SK-N-MC (cell line): ENCODE measurements at regions not wholly inside any gene's neighbourhood (a gene's known extent, or its start where the extent isn't known, plus 50 kb on each side); places are given as distances from the start of the nearest gene placed in this dataset.

ENCODE experiments used
- DNase-seq: peaks from one replicate; pipeline ENCODE4 v3.0.0-alpha.2; 2011; ENCODE audit warnings: low read depth, low spot score
- H3K27ac ChIP-seq: fragments of 200-600 bp; sonication (generic); 2 replicates; pipeline ENCODE4 v1.5.1; 2016; ENCODE audit warnings: mixed run types
- H3K36me3 ChIP-seq: fragments of 200-600 bp; sonication (generic); 2 replicates; pipeline ENCODE4 v1.6.1; 2017; ENCODE audit warnings: antibody characterized with exemption, low read length, mixed read lengths; ENCODE audit not compliant: insufficient read depth
- H3K4me3 ChIP-seq: fragments of 200-600 bp; sonication (generic); 2 replicates; pipeline ENCODE4 v1.5.1; 2016
- H3K9ac ChIP-seq: fragments of 200-600 bp; sonication (generic); 2 replicates; pipeline ENCODE4 v1.8.0; 2017; ENCODE audit warnings: mixed run types, mixed read lengths; ENCODE audit not compliant: insufficient read length
- H3K9me3 ChIP-seq: fragments of 200-600 bp; sonication (generic); 2 replicates; pipeline ENCODE4 v1.6.1; 2017; ENCODE audit warnings: low read depth, mild to moderate bottlenecking, antibody characterized with exemption, low read length, moderate library complexity, mixed read lengths
- EZH2 ChIP-seq: fragments of 200-600 bp; sonication (generic); IDR thresholded peaks from one replicate; pipeline ENCODE4 v1.6.1; 2017; ENCODE audit warnings: antibody characterized with exemption
- FOXP2 ChIP-seq: optimal IDR thresholded peaks from 2 replicates; pipeline ENCODE3; 2011; ENCODE audit warnings: mild to moderate bottlenecking, moderate library complexity; ENCODE audit not compliant: insufficient read depth; ENCODE audit errors: extremely low read length, control extremely low read depth
- POLR2AphosphoS5 ChIP-seq: IDR thresholded peaks from 2 replicates; pipeline ENCODE4 v1.6.1; 2012; ENCODE audit warnings: mild to moderate bottlenecking, low read depth, low read length, borderline replicate concordance

DNA sequence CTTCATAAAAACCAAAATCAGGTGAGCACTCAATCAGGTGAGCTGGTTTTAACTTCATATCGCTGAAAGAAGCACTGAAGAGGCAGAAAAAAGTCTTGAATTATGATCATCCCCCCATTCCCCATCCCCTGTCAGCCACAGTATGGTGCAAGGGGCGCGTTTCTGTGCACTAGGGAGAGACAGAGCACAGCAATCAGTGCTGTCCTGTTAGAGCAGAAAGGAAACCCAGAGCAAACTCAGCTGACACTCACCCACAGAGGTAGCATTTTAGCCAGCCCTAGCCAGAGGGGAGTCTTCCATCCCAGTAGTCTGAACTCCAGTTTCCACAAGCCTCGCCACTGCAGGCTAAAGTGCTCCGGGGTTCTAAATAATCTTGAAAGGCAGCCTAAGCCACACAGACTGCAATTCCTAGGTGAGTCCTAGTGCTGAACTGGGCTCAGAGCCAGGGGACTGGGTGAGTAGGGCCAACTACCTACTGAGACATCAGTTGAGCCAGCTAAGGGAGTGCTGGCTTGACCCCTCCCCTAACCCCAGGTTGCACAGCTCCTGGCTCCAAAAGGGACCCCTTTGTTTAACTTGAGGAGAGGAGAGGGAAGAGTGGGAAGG lies 1352.6 kb upstream of the GJE1 start:
- H3K9ac ChIP-seq: no peak overlapping the region
- no peaks in the 10 kb centered on the region for H3K36me3 ChIP-seq
- no peak overlapping the region for H3K4me3 ChIP-seq
- no peak for DNase-seq
- no peak overlapping the region for H3K27ac ChIP-seq
- TF ChIP-seq FOXP2: no peak
- TF ChIP-seq EZH2: no peak
- no peaks in the 10 kb centered on the region; the same call in 1 of the 2 replicates for H3K9me3 ChIP-seq

DNA sequence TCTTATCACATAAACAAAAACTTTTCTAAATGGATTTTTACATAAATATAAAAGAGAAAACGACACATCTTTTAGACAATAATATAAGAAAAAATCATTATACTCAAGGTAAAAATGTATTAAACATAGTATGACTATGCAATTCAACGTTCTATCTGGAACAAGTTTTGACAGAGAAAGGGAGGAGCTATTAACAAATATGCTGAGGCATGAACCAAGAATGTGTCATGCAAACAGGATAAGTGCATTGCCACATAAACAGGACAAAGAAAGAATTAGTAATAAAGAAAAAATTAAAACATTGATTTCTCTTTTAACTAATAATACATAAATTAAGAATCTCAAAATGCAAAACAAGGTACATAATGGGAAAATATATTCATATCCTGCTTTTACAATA lies 1353.4 kb upstream of the GJE1 start:
- Histone ChIP-seq H3K27ac (no peak overlapping the region), H3K9me3 (no peaks in the 10 kb centered on the region; the same call in 1 of the 2 replicates), H3K4me3 (no peak overlapping the region), H3K9ac (no peak overlapping the region), H3K36me3 (no peaks in the 10 kb centered on the region)
- TF ChIP-seq FOXP2: no peak
- TF ChIP-seq POLR2AphosphoS5: no peak
- no peak for TF ChIP-seq EZH2
- no peak for DNase-seq

DNA sequence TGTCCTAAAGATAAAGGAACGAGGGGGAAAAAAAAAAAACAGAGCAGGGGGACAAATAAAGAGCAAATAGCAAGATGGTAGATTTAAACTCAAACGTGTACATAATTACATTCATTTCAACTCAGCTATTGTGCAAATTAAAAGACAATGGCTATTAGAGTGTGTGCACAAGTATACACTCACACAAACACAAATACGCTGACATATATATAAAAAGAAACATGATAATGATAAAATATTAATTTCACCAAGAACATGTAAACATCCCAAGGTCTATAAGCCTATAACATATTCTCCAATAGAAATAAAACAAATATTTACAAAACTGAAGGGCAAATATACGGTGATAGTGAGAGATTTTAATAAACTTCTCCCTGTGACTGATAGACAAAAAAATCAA lies 1354.9 kb upstream of the GJE1 start:
- Histone ChIP-seq H3K9ac (no peak overlapping the region), H3K4me3 (no peak overlapping the region), H3K36me3 (no peaks in the 10 kb centered on the region), H3K9me3 (no peaks in the 10 kb centered on the region; the same call in 1 of the 2 replicates), H3K27ac (no peak overlapping the region)
- TF ChIP-seq FOXP2: no peak
- TF ChIP-seq EZH2: no peak
- TF ChIP-seq POLR2AphosphoS5: no peak
- no peak for DNase-seq

DNA sequence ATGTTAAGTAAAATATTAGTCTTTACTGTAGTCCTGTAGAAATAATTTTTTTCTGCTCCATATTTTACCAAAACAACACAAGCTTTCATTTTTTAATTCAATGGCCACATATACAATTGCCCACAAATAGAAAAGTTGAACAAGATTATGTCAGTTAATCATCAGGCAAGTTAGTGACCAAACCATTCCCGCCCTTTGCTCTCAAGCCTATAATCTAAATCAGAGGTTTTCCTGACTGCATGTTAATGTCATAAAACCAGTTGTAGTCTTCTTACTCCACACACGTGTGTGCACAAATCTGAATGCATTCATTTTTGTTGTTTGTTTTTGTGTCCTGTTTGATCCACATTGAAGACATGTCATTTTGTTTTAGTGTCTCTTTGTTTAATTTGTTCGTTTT lies 1357.7 kb upstream of the GJE1 start:
- Histone ChIP-seq H3K4me3 (no peak overlapping the region), H3K9me3 (no peaks in the 10 kb centered on the region; the same call in 1 of the 2 replicates), H3K27ac (no peak overlapping the region), H3K9ac (no peak overlapping the region), H3K36me3 (no peaks in the 10 kb centered on the region)
- TF ChIP-seq POLR2AphosphoS5: no peak
- no peak for TF ChIP-seq EZH2
- no peak for TF ChIP-seq FOXP2
- DNase-seq: no peak

DNA sequence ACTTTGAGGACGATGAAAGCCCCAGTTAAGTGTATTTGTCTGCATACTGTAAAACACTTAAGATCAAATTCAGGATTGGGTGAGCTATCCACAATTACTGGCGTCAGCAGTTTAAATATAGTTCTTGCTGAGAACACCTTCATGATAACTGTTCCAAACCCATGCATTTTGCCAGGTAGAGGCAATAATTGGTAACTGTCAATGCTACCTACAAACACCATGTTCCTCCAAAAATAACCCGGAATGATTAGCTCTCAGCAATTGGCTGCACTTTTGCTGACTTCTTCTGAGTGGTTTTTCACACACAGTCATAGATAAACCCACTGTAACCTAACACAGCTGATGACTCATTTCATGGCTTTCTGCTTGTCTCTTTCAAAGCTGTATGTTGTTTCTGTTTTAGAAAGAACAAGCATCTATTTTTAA lies 1358.6 kb upstream of the GJE1 start:
- Histone ChIP-seq H3K27ac (no peak overlapping the region), H3K36me3 (no peaks in the 10 kb centered on the region), H3K9ac (no peak overlapping the region), H3K4me3 (no peak overlapping the region), H3K9me3 (no peaks in the 10 kb centered on the region; the same call in 1 of the 2 replicates)
- no peak for DNase-seq
- TF ChIP-seq FOXP2 (no peak), POLR2AphosphoS5 (no peak), EZH2 (no peak)

DNA sequence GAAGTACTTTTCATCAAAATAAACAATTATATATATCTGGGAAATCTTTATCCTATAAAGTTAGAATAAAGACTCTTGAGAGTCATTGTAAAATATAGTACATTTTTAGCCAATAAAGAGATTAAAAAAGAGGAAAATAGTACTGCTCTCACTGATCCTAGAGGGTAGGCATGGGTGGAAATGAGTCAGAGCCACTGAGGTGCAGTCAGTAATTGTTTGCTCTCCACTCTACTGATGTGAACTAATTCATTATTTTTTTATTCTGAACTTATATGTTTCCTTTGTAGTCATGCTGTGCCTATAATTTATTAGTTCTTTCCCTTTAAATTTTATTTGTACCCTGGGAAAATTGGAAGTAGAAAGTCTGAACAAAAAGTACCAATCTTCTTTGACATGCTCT lies 1359.4 kb upstream of the GJE1 start:
- Histone ChIP-seq H3K4me3 (no peak overlapping the region), H3K27ac (no peak overlapping the region), H3K9ac (no peak overlapping the region), H3K9me3 (peaks cover 2% of the 10 kb centered on the region; the same call in 1 of the 2 replicates), H3K36me3 (no peaks in the 10 kb centered on the region)
- no peak for DNase-seq
- no peak for TF ChIP-seq FOXP2
- TF ChIP-seq POLR2AphosphoS5: no peak
- no peak for TF ChIP-seq EZH2

DNA sequence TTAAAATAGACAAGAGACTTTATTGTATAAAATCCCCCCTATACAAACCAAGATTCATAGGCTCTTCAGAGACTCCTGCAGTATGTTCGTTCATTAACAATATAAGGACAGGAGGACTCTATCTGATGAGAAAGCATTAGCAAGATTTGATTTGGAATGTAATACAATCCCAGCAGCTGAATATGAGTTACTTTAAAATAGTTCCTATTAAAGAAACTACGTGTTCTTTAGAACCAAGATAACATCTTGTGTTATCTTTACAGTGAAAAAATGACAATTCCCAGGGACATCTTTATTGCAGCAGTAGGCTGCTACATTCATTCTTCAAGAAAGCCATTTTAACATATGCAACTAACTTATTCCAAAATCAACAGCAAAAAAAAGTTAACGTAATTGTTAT lies 1360.1 kb upstream of the GJE1 start:
- no peak for DNase-seq
- no peak for TF ChIP-seq POLR2AphosphoS5
- TF ChIP-seq EZH2: no peak
- no peak for TF ChIP-seq FOXP2

DNA sequence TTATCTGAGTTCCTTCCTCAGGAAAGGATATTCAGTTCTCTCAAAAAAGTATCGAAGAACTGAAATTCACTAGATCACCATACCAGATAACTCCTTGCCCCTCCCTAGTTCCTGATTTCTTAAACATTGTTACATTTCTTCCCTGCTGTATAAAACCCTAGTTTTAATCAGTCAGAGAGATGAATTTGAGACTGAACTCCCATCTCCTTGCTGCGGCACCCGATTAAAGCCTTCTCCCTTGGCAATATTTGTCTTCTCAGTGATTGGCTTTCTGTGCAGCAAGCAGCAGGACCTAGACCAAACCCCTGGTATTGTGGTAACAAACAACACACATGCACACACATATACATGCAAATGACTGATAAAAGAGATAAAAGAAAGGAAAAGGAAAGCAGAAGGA lies 1364.6 kb upstream of the GJE1 start:
- no peak for TF ChIP-seq EZH2
- TF ChIP-seq FOXP2: no peak
- TF ChIP-seq POLR2AphosphoS5: no peak
- H3K36me3 ChIP-seq: no peaks in the 10 kb centered on the region
- no peak overlapping the region for H3K9ac ChIP-seq
- no peak overlapping the region for H3K27ac ChIP-seq
- no peak for DNase-seq
- H3K9me3 ChIP-seq: peaks cover 4% of the 10 kb centered on the region; the same call in 1 of the 2 replicates
- H3K4me3 ChIP-seq: no peak overlapping the region

More for the DNA sequence above, 1360.1 kb upstream of the GJE1 start:
- Histone ChIP-seq H3K27ac (no peak overlapping the region), H3K4me3 (no peak overlapping the region), H3K9me3 (peaks cover 4% of the 10 kb centered on the region; the same call in 1 of the 2 replicates), H3K36me3 (no peaks in the 10 kb centered on the region), H3K9ac (no peak overlapping the region)

DNA sequence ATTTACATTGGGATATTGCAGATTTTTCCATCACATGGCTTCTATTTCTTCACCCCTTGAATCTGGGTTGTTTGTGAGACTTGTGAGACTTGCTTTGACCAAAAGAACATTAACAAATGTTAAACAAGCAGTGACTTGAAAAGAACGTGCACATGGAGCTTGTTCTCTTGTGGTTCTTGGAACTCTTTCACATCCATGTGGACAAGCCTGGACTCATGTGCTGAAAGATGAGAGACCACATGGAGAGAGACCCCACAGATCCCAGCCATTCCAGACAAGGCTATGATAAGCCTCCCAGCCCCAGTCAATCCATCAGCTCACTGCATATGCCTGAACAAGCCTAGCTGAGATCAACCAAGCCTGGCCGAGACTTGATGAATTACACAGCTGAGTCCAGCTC lies 1365.7 kb upstream of the GJE1 start:
- no peak overlapping the region for H3K4me3 ChIP-seq
- H3K9ac ChIP-seq: no peak overlapping the region
- no peak for DNase-seq
- H3K27ac ChIP-seq: no peak overlapping the region
- no peak for TF ChIP-seq POLR2AphosphoS5
- TF ChIP-seq FOXP2: no peak
- TF ChIP-seq EZH2: no peak
- H3K36me3 ChIP-seq: no peaks in the 10 kb centered on the region
- peaks cover 4% of the 10 kb centered on the region; the same call in 1 of the 2 replicates for H3K9me3 ChIP-seq

DNA sequence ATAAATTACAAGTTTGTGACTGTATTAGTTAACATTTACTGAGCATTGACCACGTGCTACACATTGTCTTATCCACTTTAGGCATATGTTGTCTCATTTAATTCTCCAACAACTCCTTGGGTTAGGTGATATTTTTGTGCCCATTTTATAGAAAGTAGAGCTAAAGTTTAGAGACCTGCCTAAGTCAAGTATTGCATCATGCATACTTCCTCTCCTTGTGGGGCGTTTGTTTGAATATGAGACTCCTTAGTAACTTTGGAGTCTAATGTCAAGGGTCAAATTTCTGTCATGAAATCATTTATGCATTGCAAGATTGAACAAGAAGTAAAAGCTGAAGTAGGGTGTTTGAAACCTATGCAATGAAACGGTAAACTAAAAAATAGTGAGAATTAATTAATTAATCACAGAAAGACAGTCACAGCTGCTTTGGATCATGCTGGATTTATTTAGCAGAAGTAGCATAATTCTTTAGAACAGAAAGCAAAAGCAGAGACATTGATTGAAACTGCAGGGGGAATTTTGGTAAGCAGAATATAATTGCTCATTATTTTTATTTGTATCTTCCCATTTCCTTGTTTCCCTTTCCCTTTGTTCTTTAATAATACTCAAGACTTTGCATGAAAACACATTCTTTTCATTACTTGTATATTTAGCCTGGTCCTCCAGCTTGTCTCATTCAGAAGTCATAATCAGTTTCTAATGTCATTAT lies 1374.4 kb upstream of the GJE1 start:
- no peak for TF ChIP-seq EZH2
- no peak for TF ChIP-seq POLR2AphosphoS5
- TF ChIP-seq FOXP2: no peak
- Histone ChIP-seq H3K27ac (no peak overlapping the region), H3K9ac (no peak overlapping the region), H3K36me3 (no peaks in the 10 kb centered on the region), H3K4me3 (no peak overlapping the region), H3K9me3 (no peaks in the 10 kb centered on the region)
- no peak for DNase-seq
